ENCODE measurements at regions not wholly inside any gene's neighbourhood (a gene's known extent, or its start where the extent isn't known, plus 50 kb on each side); places are given as distances from the start of the nearest gene placed in this dataset.
"Not testable (repeated sequence)": the region's sequence is repeated elsewhere in the genome, so short reads cannot be mapped to it uniquely, and the experiment has no call there.

DNA sequence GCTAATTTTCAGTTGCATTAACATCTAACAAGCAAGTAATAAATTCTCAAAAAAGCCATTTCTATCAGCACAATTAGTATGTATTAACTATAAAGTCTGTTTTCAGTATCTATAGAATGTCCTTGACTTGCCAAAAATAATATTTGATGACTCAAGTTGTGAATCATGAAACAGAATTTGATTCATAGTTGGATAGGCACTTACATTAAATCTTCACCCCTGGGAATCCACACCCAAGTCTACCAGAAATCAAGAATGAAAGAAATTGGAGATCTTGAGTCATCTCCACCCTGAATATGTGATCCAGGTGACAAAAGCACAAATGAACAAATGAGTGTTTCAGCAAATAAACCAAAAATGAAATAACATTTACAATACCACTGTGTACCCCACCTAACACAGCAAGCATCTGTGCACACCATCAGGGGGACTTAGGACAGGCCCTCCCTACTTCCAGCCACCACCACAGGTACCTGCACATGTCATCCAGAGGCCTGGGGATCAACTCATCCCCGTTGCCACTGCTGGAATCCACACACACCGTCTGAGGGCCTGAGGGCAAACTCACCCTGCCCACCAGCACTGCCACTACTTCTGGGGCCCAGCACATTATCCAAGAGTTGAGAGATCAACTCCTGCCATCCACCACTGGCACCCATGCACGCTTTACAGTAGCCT, 160.1 kb downstream of the MTERF1 start:
- POLR2A ChIA-PET = no interaction called here
- TF ChIP-seq SIN3A (IDR thresholded peaks at IDR 0.05; ENCODE audit: borderline replicate concordance, insufficient read depth, low read depth, low read length) = no peak
- no peak for TF ChIP-seq POLR2AphosphoS5 (IDR thresholded peaks at IDR 0.05; ENCODE audit: low read depth, low read length)
- TF ChIP-seq, protein P1, sequence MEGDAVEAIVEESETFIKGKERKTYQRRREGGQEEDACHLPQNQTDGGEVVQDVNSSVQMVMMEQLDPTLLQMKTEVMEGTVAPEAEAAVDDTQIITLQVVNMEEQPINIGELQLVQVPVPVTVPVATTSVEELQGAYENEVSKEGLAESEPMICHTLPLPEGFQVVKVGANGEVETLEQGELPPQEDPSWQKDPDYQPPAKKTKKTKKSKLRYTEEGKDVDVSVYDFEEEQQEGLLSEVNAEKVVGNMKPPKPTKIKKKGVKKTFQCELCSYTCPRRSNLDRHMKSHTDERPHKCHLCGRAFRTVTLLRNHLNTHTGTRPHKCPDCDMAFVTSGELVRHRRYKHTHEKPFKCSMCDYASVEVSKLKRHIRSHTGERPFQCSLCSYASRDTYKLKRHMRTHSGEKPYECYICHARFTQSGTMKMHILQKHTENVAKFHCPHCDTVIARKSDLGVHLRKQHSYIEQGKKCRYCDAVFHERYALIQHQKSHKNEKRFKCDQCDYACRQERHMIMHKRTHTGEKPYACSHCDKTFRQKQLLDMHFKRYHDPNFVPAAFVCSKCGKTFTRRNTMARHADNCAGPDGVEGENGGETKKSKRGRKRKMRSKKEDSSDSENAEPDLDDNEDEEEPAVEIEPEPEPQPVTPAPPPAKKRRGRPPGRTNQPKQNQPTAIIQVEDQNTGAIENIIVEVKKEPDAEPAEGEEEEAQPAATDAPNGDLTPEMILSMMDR (IDR thresholded peaks at IDR 0.05) = no peak
- no peak for TF ChIP-seq TCF7L2 (IDR thresholded peaks at IDR 0.05; ENCODE audit: low read depth, low read length)
- TF ChIP-seq, protein P2, sequence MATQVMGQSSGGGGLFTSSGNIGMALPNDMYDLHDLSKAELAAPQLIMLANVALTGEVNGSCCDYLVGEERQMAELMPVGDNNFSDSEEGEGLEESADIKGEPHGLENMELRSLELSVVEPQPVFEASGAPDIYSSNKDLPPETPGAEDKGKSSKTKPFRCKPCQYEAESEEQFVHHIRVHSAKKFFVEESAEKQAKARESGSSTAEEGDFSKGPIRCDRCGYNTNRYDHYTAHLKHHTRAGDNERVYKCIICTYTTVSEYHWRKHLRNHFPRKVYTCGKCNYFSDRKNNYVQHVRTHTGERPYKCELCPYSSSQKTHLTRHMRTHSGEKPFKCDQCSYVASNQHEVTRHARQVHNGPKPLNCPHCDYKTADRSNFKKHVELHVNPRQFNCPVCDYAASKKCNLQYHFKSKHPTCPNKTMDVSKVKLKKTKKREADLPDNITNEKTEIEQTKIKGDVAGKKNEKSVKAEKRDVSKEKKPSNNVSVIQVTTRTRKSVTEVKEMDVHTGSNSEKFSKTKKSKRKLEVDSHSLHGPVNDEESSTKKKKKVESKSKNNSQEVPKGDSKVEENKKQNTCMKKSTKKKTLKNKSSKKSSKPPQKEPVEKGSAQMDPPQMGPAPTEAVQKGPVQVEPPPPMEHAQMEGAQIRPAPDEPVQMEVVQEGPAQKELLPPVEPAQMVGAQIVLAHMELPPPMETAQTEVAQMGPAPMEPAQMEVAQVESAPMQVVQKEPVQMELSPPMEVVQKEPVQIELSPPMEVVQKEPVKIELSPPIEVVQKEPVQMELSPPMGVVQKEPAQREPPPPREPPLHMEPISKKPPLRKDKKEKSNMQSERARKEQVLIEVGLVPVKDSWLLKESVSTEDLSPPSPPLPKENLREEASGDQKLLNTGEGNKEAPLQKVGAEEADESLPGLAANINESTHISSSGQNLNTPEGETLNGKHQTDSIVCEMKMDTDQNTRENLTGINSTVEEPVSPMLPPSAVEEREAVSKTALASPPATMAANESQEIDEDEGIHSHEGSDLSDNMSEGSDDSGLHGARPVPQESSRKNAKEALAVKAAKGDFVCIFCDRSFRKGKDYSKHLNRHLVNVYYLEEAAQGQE (IDR thresholded peaks at IDR 0.05; ENCODE audit: insufficient read depth in 1 of 2, low read depth in 2 of 2, low read length in 1 of 2) = no peak
- intact Hi-C loops (cut with micrococcal nuclease; ENCODE audit: unreplicated experiment) = no loop called here

DNA sequence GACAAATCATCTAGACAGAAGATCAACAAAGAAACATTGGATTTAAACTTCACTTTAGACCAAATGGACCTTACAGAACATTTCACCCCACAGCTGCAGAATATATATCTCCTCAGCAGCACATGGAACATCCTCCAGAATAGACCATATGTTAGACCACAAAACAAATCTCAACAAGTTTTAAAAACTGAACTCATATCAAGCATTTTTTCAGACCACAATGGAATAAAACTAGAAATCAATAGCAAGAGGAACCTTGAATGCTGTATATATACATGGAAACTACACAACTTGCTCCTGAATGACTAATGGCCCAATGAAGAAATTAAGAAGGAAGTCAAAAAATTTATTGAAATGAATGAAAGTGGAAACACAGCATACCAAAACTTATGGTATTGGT, 157.7 kb downstream of the MTERF1 start:
- Histone ChIP-seq H3K4me3 (ENCODE audit: low read depth in 2 of 2, low read length in 2 of 2) (no peak overlapping the region), H3K9me3 (ENCODE audit: control insufficient read depth, insufficient read depth, low read depth, low read length) (no peaks in the 10 kb centered on the region), H3K36me3 (ENCODE audit: control insufficient read depth, insufficient read depth, low read length) (no peaks in the 10 kb centered on the region), H3K4me1 (ENCODE audit: control insufficient read depth, insufficient read depth, low read length) (no peaks in the 10 kb centered on the region), H3K27ac (ENCODE audit: low read length) (no peak overlapping the region), H3K27me3 (ENCODE audit: control insufficient read depth, insufficient read depth, low read length) (no peaks in the 10 kb centered on the region)
- ChIA-PET CTCF (no interaction called here), POLR2A (no interaction called here)
- TF ChIP-seq TCF7L2 (IDR thresholded peaks at IDR 0.05; ENCODE audit: low read depth, low read length) (no peak), SIN3A (IDR thresholded peaks at IDR 0.05; ENCODE audit: borderline replicate concordance, insufficient read depth, low read depth, low read length) (no peak)
- TF ChIP-seq, protein P2 (IDR thresholded peaks at IDR 0.05; ENCODE audit: insufficient read depth in 1 of 2, low read depth in 2 of 2, low read length in 1 of 2) = no peak
- in situ Hi-C loops (cut with HindIII; ENCODE audit: low pct_unique_long_range_greater_than_20kb, low sequenced_read_pairs) (no loop called here), intact Hi-C loops (cut with micrococcal nuclease; ENCODE audit: unreplicated experiment) (no loop called here)
- ATAC-seq = no peak
- BruUV-seq (replicated peaks) = no TSS peak
- DNase-seq (ENCODE audit: low read depth, low spot score) = no peak

More for the DNA sequence above, 160.1 kb downstream of the MTERF1 start:
- Histone ChIP-seq H3K4me1 (ENCODE audit: control insufficient read depth, insufficient read depth, low read length) (no peaks in the 10 kb centered on the region), H3K4me3 (ENCODE audit: low read depth in 2 of 2, low read length in 2 of 2) (no peak overlapping the region), H3K9me3 (ENCODE audit: control insufficient read depth, insufficient read depth, low read depth, low read length) (no peaks in the 10 kb centered on the region), H3K27me3 (ENCODE audit: control insufficient read depth, insufficient read depth, low read length) (no peaks in the 10 kb centered on the region), H3K27ac (ENCODE audit: low read length) (no peak overlapping the region), H3K36me3 (ENCODE audit: control insufficient read depth, insufficient read depth, low read length) (no peaks in the 10 kb centered on the region)
- no TSS peak for BruUV-seq (replicated peaks)
- ATAC-seq (no peak), DNase-seq (ENCODE audit: low read depth, low spot score) (no peak)
- CTCF ChIA-PET = no interaction called here
- in situ Hi-C loops (cut with HindIII; ENCODE audit: low pct_unique_long_range_greater_than_20kb, low sequenced_read_pairs) = no loop called here

DNA sequence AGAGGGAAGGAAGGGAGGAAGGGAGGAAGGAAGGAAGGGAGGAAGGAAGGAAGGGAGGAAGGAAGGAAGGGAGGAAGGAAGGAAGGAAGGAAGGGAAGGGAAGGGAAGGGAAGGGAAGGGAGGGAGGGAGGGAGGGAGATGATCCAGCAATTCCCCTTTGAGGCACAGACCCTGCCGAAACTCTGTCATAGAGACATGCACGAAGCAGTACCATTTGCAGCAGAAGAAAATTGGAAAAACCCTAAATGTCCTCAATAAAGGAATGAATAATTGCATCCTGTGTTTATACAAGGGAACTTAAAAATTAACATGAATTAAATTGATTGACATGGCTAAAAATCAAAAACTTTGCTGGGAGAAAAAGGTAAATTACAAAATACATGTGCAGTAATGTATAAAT, 151.5 kb downstream of the MTERF1 start:
- H3K27ac ChIP-seq (ENCODE audit: low read length); DNase-seq (ENCODE audit: low read depth, low spot score); POLR2A ChIA-PET; H3K27me3 ChIP-seq (ENCODE audit: control insufficient read depth, insufficient read depth, low read length); BruUV-seq (replicated peaks); H3K36me3 ChIP-seq (ENCODE audit: control insufficient read depth, insufficient read depth, low read length); in situ Hi-C loops (cut with HindIII; ENCODE audit: low pct_unique_long_range_greater_than_20kb, low sequenced_read_pairs); H3K4me1 ChIP-seq (ENCODE audit: control insufficient read depth, insufficient read depth, low read length); H3K9me3 ChIP-seq (ENCODE audit: control insufficient read depth, insufficient read depth, low read depth, low read length); intact Hi-C loops (cut with micrococcal nuclease; ENCODE audit: unreplicated experiment); ATAC-seq; H3K4me3 ChIP-seq (ENCODE audit: low read depth in 2 of 2, low read length in 2 of 2): not testable (repeated sequence)
- CTCF ChIA-PET = interaction anchor here (0.7 kb wide), 1 partner anchor 477 kb away, joined by 11 read pairs; no protein-coding TSS in a partner anchor

Measured in Panc1 (cell line).